GM23338 (cell line): ENCODE measurements at regions not wholly inside any gene's neighbourhood (a gene's known extent, or its start where the extent isn't known, plus 50 kb on each side); places are given as distances from the start of the nearest gene placed in this dataset.

ENCODE experiments used
- ATAC-seq: fragments of 200-7000 bp; cut with Tn5 transposase; 3 replicates; pipeline ENCODE4 v1.9.1; 2020
- DNase-seq: peaks from one replicate; pipeline ENCODE4 v3.0.0-alpha.2; 2015; ENCODE audit warnings: low spot score
- H2AFZ ChIP-seq: fragments of 200-600 bp; sonication (generic); 2 replicates; pipeline ENCODE4 v1.8.0; 2016; ENCODE audit warnings: antibody characterized with exemption, mild to moderate bottlenecking, moderate library complexity
- H3F3A ChIP-seq: fragments of 200-600 bp; sonication (generic); replicated peaks from 2 replicates; pipeline ENCODE4 v1.8.0; 2017; ENCODE audit warnings: antibody characterized with exemption, mixed run types, low read depth
- H3K27ac ChIP-seq: fragments of 200-600 bp; sonication (generic); 2 replicates; pipeline ENCODE4 v1.6.1; 2016; ENCODE audit warnings: low read depth
- H3K27me3 ChIP-seq: fragments of 200-600 bp; sonication (generic); 2 replicates; pipeline ENCODE4 v1.8.0; 2016; ENCODE audit warnings: mild to moderate bottlenecking, mixed run types, moderate library complexity; ENCODE audit not compliant: insufficient read depth
- H3K36me3 ChIP-seq: fragments of 200-600 bp; sonication (generic); 2 replicates; pipeline ENCODE4 v1.8.0; 2016; ENCODE audit warnings: mild to moderate bottlenecking; ENCODE audit not compliant: insufficient read depth
- H3K4me1 ChIP-seq: fragments of 200-600 bp; sonication (generic); 2 replicates; pipeline ENCODE4 v1.8.0; 2016; ENCODE audit warnings: mild to moderate bottlenecking, moderate library complexity; ENCODE audit not compliant: insufficient read depth
- H3K4me2 ChIP-seq: fragments of 200-600 bp; sonication (generic); 2 replicates; pipeline ENCODE4 v1.7.1; 2017; ENCODE audit warnings: mixed run types
- H3K4me3 ChIP-seq: fragments of 200-600 bp; sonication (generic); 2 replicates; pipeline ENCODE4 v1.6.1; 2016; ENCODE audit warnings: mixed run types
- H3K79me2 ChIP-seq: fragments of 200-600 bp; sonication (generic); replicated peaks from 2 replicates; pipeline ENCODE4 v1.8.0; 2017; ENCODE audit warnings: mild to moderate bottlenecking; ENCODE audit not compliant: insufficient read depth
- H3K9me2 ChIP-seq: fragments of 200-600 bp; sonication (generic); 2 replicates; pipeline ENCODE4 v1.8.0; 2017; ENCODE audit not compliant: insufficient read depth
- H4K20me1 ChIP-seq: fragments of 200-600 bp; sonication (generic); replicated peaks from 2 replicates; pipeline ENCODE4 v1.8.0; 2017; ENCODE audit warnings: mild to moderate bottlenecking; ENCODE audit not compliant: insufficient read depth
- H3K27ac Mint-ChIP-seq: 2 replicates; pipeline ENCODE4 v1.8.0; 2020; ENCODE audit warnings: inconsistent platforms, mild to moderate bottlenecking, moderate library complexity, mixed read lengths
- H3K27me3 Mint-ChIP-seq: 3 replicates; pipeline ENCODE4 v1.8.0; 2022; ENCODE audit warnings: low read depth, mild to moderate bottlenecking, moderate library complexity, mixed read lengths, inconsistent platforms; ENCODE audit not compliant: insufficient read depth, poor library complexity
- H3K36me3 Mint-ChIP-seq: 3 replicates; pipeline ENCODE4 v1.8.0; 2021; ENCODE audit warnings: low read depth, mild to moderate bottlenecking, inconsistent platforms, moderate library complexity, mixed read lengths
- H3K4me1 Mint-ChIP-seq: 3 replicates; pipeline ENCODE4 v1.8.0; 2020; ENCODE audit warnings: mild to moderate bottlenecking, inconsistent platforms, mixed read lengths
- H3K4me3 Mint-ChIP-seq: 3 replicates; pipeline ENCODE4 v1.8.0; 2021; ENCODE audit warnings: moderate library complexity, mild to moderate bottlenecking, inconsistent platforms, mixed read lengths
- H3K9me3 Mint-ChIP-seq: 3 replicates; pipeline ENCODE4 v1.8.0; 2020; ENCODE audit warnings: moderate library complexity, mild to moderate bottlenecking, inconsistent platforms, mixed read lengths
- CREB1 ChIP-seq: fragments of 250-450 bp; sonication (Bioruptor Pico); IDR thresholded peaks from 2 replicates; pipeline ENCODE4 v1.5.0; 2020; ENCODE audit warnings: low read depth, mild to moderate bottlenecking, moderate library complexity
- EZH2 ChIP-seq: fragments of 200-600 bp; sonication (generic); IDR thresholded peaks from one replicate; pipeline ENCODE4 v1.8.0; 2017; ENCODE audit warnings: antibody characterized with exemption, mild to moderate bottlenecking, low read depth; ENCODE audit not compliant: unreplicated experiment
- EZH2phosphoT487 ChIP-seq: fragments of 200-600 bp; sonication (generic); IDR thresholded peaks from one replicate; pipeline ENCODE4 v1.8.1; 2018; ENCODE audit warnings: antibody characterized with exemption; ENCODE audit not compliant: unreplicated experiment
- JUNB ChIP-seq: IDR thresholded peaks from one replicate; pipeline ENCODE4 v1.6.1; 2016; ENCODE audit warnings: antibody characterized with exemption; ENCODE audit not compliant: unreplicated experiment
- NANOG ChIP-seq: IDR thresholded peaks from 2 replicates; pipeline ENCODE4 v1.6.1; 2016; ENCODE audit warnings: antibody characterized with exemption, borderline replicate concordance
- POLR2AphosphoS5 ChIP-seq: IDR thresholded peaks from 2 replicates; pipeline ENCODE4 v1.6.1; 2016; ENCODE audit warnings: antibody characterized with exemption, low read depth
- STAT1 ChIP-seq: IDR thresholded peaks from one replicate; pipeline ENCODE4 v1.6.1; 2016; ENCODE audit warnings: antibody characterized with exemption; ENCODE audit not compliant: unreplicated experiment
- ZNF114 ChIP-seq: fragments of 250-450 bp; sonication (Bioruptor Pico); IDR thresholded peaks from 2 replicates; pipeline ENCODE4 v1.5.0; 2020; ENCODE audit warnings: mild to moderate bottlenecking, moderate library complexity
- ZNF331 ChIP-seq: fragments of 250-450 bp; sonication (Bioruptor Pico); IDR thresholded peaks from 2 replicates; pipeline ENCODE4 v1.5.0; 2020; ENCODE audit warnings: low read depth, mild to moderate bottlenecking, moderate library complexity
- TF ChIP-seq, protein P1 (sequence below): IDR thresholded peaks from 2 replicates; pipeline ENCODE4 v1.6.1; 2016; ENCODE audit warnings: antibody characterized with exemption
- TF ChIP-seq, protein P2 (sequence below): fragments of 250-450 bp; sonication (Bioruptor Pico); IDR thresholded peaks from 2 replicates; pipeline ENCODE4 v1.5.0; 2020; ENCODE audit warnings: mild to moderate bottlenecking, moderate library complexity
- TF ChIP-seq, protein P3 (sequence below): IDR thresholded peaks from one replicate; pipeline ENCODE4 v1.6.1; 2018; ENCODE audit warnings: antibody characterized with exemption; ENCODE audit not compliant: unreplicated experiment
- TF ChIP-seq, protein P4 (sequence below), 2 experiments: fragments of 200-600 bp in 1 of 2; sonication (generic) in 1 of 2; conservative IDR thresholded peaks; 2 replicates each; pipeline versions ENCODE4 v1.5.1 to v1.6.1; 2016 to 2017; ENCODE audit warnings: antibody characterized with exemption in 2 of 2, low read depth in 2 of 2, mild to moderate bottlenecking in 2 of 2, moderate library complexity in 1 of 2

DNA sequence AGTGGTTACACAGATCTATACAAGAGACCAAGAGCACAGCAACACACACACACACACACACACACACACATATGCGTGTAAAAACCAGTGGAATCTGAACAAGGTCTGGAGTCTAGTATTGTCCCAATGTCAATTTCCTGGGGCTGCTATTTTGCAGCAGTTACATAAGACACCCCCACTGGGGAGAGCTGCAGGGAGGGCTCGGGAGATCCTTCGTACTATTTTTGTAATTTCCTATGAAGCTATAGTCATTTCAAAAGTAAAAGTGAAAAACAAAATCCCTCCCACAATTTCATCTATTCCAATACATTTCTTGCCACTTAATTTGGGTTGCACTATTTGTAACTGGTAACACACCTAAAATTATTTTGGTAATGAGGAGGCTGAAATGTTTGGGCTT, 68.5 kb downstream of the C16orf95 start:
- TF ChIP-seq EZH2phosphoT487, result no peak
- TF ChIP-seq, protein P1, sequence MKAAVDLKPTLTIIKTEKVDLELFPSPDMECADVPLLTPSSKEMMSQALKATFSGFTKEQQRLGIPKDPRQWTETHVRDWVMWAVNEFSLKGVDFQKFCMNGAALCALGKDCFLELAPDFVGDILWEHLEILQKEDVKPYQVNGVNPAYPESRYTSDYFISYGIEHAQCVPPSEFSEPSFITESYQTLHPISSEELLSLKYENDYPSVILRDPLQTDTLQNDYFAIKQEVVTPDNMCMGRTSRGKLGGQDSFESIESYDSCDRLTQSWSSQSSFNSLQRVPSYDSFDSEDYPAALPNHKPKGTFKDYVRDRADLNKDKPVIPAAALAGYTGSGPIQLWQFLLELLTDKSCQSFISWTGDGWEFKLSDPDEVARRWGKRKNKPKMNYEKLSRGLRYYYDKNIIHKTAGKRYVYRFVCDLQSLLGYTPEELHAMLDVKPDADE, result no peak
- TF ChIP-seq CREB1, result no peak
- TF ChIP-seq EZH2, result no peak
- no peak for TF ChIP-seq JUNB
- no peak for TF ChIP-seq NANOG
- TF ChIP-seq, protein P2, sequence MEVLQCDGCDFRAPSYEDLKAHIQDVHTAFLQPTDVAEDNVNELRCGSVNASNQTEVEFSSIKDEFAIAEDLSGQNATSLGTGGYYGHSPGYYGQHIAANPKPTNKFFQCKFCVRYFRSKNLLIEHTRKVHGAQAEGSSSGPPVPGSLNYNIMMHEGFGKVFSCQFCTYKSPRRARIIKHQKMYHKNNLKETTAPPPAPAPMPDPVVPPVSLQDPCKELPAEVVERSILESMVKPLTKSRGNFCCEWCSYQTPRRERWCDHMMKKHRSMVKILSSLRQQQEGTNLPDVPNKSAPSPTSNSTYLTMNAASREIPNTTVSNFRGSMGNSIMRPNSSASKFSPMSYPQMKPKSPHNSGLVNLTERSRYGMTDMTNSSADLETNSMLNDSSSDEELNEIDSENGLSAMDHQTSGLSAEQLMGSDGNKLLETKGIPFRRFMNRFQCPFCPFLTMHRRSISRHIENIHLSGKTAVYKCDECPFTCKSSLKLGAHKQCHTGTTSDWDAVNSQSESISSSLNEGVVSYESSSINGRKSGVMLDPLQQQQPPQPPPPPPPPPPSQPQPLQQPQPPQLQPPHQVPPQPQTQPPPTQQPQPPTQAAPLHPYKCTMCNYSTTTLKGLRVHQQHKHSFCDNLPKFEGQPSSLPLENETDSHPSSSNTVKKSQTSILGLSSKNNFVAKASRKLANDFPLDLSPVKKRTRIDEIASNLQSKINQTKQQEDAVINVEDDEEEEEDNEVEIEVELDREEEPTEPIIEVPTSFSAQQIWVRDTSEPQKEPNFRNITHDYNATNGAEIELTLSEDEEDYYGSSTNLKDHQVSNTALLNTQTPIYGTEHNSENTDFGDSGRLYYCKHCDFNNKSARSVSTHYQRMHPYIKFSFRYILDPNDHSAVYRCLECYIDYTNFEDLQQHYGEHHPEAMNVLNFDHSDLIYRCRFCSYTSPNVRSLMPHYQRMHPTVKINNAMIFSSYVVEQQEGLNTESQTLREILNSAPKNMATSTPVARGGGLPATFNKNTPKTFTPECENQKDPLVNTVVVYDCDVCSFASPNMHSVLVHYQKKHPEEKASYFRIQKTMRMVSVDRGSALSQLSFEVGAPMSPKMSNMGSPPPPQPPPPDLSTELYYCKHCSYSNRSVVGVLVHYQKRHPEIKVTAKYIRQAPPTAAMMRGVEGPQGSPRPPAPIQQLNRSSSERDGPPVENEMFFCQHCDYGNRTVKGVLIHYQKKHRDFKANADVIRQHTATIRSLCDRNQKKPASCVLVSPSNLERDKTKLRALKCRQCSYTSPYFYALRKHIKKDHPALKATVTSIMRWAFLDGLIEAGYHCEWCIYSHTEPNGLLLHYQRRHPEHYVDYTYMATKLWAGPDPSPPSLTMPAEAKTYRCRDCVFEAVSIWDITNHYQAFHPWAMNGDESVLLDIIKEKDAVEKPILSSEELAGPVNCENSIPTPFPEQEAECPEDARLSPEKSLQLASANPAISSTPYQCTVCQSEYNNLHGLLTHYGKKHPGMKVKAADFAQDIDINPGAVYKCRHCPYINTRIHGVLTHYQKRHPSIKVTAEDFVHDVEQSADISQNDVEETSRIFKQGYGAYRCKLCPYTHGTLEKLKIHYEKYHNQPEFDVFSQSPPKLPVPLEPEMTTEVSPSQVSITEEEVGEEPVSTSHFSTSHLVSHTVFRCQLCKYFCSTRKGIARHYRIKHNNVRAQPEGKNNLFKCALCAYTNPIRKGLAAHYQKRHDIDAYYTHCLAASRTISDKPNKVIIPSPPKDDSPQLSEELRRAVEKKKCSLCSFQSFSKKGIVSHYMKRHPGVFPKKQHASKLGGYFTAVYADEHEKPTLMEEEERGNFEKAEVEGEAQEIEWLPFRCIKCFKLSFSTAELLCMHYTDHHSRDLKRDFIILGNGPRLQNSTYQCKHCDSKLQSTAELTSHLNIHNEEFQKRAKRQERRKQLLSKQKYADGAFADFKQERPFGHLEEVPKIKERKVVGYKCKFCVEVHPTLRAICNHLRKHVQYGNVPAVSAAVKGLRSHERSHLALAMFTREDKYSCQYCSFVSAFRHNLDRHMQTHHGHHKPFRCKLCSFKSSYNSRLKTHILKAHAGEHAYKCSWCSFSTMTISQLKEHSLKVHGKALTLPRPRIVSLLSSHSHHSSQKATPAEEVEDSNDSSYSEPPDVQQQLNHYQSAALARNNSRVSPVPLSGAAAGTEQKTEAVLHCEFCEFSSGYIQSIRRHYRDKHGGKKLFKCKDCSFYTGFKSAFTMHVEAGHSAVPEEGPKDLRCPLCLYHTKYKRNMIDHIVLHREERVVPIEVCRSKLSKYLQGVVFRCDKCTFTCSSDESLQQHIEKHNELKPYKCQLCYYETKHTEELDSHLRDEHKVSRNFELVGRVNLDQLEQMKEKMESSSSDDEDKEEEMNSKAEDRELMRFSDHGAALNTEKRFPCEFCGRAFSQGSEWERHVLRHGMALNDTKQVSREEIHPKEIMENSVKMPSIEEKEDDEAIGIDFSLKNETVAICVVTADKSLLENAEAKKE (CRISPR knock-in tag), result no peak
- TF ChIP-seq STAT1, result no peak
- TF ChIP-seq, protein P3, sequence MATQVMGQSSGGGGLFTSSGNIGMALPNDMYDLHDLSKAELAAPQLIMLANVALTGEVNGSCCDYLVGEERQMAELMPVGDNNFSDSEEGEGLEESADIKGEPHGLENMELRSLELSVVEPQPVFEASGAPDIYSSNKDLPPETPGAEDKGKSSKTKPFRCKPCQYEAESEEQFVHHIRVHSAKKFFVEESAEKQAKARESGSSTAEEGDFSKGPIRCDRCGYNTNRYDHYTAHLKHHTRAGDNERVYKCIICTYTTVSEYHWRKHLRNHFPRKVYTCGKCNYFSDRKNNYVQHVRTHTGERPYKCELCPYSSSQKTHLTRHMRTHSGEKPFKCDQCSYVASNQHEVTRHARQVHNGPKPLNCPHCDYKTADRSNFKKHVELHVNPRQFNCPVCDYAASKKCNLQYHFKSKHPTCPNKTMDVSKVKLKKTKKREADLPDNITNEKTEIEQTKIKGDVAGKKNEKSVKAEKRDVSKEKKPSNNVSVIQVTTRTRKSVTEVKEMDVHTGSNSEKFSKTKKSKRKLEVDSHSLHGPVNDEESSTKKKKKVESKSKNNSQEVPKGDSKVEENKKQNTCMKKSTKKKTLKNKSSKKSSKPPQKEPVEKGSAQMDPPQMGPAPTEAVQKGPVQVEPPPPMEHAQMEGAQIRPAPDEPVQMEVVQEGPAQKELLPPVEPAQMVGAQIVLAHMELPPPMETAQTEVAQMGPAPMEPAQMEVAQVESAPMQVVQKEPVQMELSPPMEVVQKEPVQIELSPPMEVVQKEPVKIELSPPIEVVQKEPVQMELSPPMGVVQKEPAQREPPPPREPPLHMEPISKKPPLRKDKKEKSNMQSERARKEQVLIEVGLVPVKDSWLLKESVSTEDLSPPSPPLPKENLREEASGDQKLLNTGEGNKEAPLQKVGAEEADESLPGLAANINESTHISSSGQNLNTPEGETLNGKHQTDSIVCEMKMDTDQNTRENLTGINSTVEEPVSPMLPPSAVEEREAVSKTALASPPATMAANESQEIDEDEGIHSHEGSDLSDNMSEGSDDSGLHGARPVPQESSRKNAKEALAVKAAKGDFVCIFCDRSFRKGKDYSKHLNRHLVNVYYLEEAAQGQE, result no peak
- TF ChIP-seq, protein P4, sequence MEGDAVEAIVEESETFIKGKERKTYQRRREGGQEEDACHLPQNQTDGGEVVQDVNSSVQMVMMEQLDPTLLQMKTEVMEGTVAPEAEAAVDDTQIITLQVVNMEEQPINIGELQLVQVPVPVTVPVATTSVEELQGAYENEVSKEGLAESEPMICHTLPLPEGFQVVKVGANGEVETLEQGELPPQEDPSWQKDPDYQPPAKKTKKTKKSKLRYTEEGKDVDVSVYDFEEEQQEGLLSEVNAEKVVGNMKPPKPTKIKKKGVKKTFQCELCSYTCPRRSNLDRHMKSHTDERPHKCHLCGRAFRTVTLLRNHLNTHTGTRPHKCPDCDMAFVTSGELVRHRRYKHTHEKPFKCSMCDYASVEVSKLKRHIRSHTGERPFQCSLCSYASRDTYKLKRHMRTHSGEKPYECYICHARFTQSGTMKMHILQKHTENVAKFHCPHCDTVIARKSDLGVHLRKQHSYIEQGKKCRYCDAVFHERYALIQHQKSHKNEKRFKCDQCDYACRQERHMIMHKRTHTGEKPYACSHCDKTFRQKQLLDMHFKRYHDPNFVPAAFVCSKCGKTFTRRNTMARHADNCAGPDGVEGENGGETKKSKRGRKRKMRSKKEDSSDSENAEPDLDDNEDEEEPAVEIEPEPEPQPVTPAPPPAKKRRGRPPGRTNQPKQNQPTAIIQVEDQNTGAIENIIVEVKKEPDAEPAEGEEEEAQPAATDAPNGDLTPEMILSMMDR (conservative IDR thresholded peaks at IDR 0.05; ENCODE audit: low read depth in 2 of 2), result no peak
- no peak for TF ChIP-seq POLR2AphosphoS5
- no peak for TF ChIP-seq ZNF114 (CRISPR knock-in tag)
- TF ChIP-seq ZNF331 (CRISPR knock-in tag), result no peak
- Mint-ChIP-seq H3K36me3 (no peaks in the 10 kb centered on the region), H3K27ac (no peak overlapping the region), H3K4me1 (peaks cover 11% of the 10 kb centered on the region), H3K4me3 (no peak overlapping the region), H3K27me3 (peaks cover 5% of the 10 kb centered on the region), H3K9me3 (no peaks in the 10 kb centered on the region)
- Histone ChIP-seq H2AFZ (no peak overlapping the region), H4K20me1 (no peaks in the 10 kb centered on the region), H3K36me3 (no peaks in the 10 kb centered on the region), H3K9me2 (no peaks in the 10 kb centered on the region), H3K4me2 (no peak overlapping the region), H3K27me3 (no peaks in the 10 kb centered on the region), H3K4me3 (no peak overlapping the region), H3K27ac (no peak overlapping the region), H3F3A (no peaks in the 10 kb centered on the region), H3K79me2 (no peaks in the 10 kb centered on the region), H3K4me1 (peaks cover 1% of the 10 kb centered on the region)
- ATAC-seq (no peak), DNase-seq (no peak)
